Lower leg skin (tissue), 3 donors: ENCODE measurements at regions not wholly inside any gene's neighbourhood (a gene's known extent, or its start where the extent isn't known, plus 50 kb on each side); places are given as distances from the start of the nearest gene placed in this dataset.

Source experiments
- CTCF ChIP-seq, 3 donors: fragments of 450-650 bp; IDR thresholded peaks; one replicate each; pipeline ENCODE4 v1.5.1; 2016; ENCODE audit warnings: antibody characterized with exemption in 3 of 3, mild to moderate bottlenecking in 3 of 3, moderate library complexity in 2 of 3
- POLR2A ChIP-seq, 2 donors: fragments of 450-650 bp; IDR thresholded peaks; one replicate each; pipeline ENCODE4 v1.6.1; 2016 to 2017; ENCODE audit warnings: antibody characterized with exemption in 2 of 2, mild to moderate bottlenecking in 1 of 2, moderate library complexity in 1 of 2

- no peak for TF ChIP-seq CTCF (IDR thresholded peaks at IDR 0.05)
- TF ChIP-seq POLR2A (IDR thresholded peaks at IDR 0.05) = no peak
These were observed 312.8 kb upstream of the MDGA2 start for GRCh38 chr14:47988175-47988574.
